Activated CD8-positive, alpha-beta T cell treated with anti-CD3 and anti-CD28 coated beads for 36 hours (primary cell): ENCODE measurements at regions not wholly inside any gene's neighbourhood (a gene's known extent, or its start where the extent isn't known, plus 50 kb on each side); places are given as distances from the start of the nearest gene placed in this dataset.

ENCODE experiments used
- ATAC-seq: fragments of 200-7000 bp; cut with Tn5 transposase; one replicate; pipeline ENCODE4 v1.10.0; 2021; ENCODE audit warnings: mild to moderate bottlenecking, moderate library complexity
- CTCF ChIA-PET: fragments of 350-600 bp; sonication (Branson Sonifier 250); formaldehyde crosslinking; loops from one replicate; lab custom pipeline; 2021; ENCODE audit warnings: antibody characterized with exemption; lab: Charles Lee
- POLR2A ChIA-PET: fragments of 350-600 bp; sonication (Branson Sonifier 250); formaldehyde crosslinking; loops from one replicate; lab custom pipeline; 2021; ENCODE audit warnings: antibody characterized with exemption; lab: Charles Lee
- DNase-seq: peaks from one replicate; pipeline ENCODE4 v3.0.0-alpha.2; 2020
- H3K27ac Mint-ChIP-seq: one replicate; pipeline ENCODE4 v1.8.0; 2021; ENCODE audit warnings: mild to moderate bottlenecking, mixed read lengths
- H3K27me3 Mint-ChIP-seq: one replicate; pipeline ENCODE4 v1.8.0; 2021; ENCODE audit warnings: mixed read lengths
- H3K36me3 Mint-ChIP-seq: one replicate; pipeline ENCODE4 v1.8.0; 2021; ENCODE audit warnings: low read depth, mixed read lengths
- H3K4me1 Mint-ChIP-seq: one replicate; pipeline ENCODE4 v1.8.0; 2021; ENCODE audit warnings: low read depth, mixed read lengths
- H3K4me3 Mint-ChIP-seq: one replicate; pipeline ENCODE4 v1.8.0; 2021; ENCODE audit warnings: mild to moderate bottlenecking, moderate library complexity, mixed read lengths
- H3K9me3 Mint-ChIP-seq: one replicate; pipeline ENCODE4 v1.8.0; 2021; ENCODE audit warnings: mixed read lengths
- CTCF ChIP-seq: fragments of 200-600 bp; IDR thresholded peaks from one replicate; pipeline ENCODE4 v1.8.0; 2022; ENCODE audit warnings: antibody characterized with exemption, mild to moderate bottlenecking
- intact Hi-C: fragments of 100-400 bp; cut with micrococcal nuclease; formaldehyde crosslinking; loops from one replicate; pipeline ENCODE4 v1.10.0; 2022

GRCh38 chr15:97009031-97009431 is 678.5 kb downstream of the NR2F2 start:
- Mint-ChIP-seq H3K27ac (no peak overlapping the region), H3K4me1 (no peaks in the 10 kb centered on the region), H3K9me3 (no peaks in the 10 kb centered on the region), H3K27me3 (no peaks in the 10 kb centered on the region), H3K4me3 (no peak overlapping the region), H3K36me3 (no peaks in the 10 kb centered on the region)
- intact Hi-C loops: no loop called here
- ChIA-PET CTCF (interaction anchor here (0.7 kb wide), 1 partner anchor 284 kb away, joined by 3 read pairs; no protein-coding TSS in a partner anchor), POLR2A (no interaction called here)
- no peak for DNase-seq
- no peak for TF ChIP-seq CTCF
- ATAC-seq: no peak

DNA sequence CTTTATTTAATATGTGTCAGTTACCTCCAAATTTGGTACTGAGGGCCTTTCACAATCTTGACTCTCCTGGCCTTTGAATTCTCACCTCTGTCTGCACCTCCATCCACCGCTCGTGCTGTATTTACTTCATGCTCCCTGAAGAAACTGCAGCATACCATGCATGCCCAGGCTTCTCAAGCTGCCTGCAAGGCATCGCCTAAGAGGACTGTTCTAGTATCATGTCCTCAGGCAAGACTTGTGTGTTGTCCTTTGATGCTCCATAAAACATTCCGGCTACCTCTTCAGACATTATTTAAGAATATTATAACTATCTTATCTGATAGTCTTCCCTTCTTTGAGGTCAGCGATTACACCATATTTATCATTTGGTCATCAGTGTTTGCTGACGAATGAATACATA is 682.5 kb downstream of the NR2F2 start:
- Mint-ChIP-seq H3K9me3 (peaks cover 7% of the 10 kb centered on the region), H3K27me3 (no peaks in the 10 kb centered on the region), H3K27ac (no peak overlapping the region), H3K4me1 (no peaks in the 10 kb centered on the region), H3K4me3 (no peak overlapping the region), H3K36me3 (no peaks in the 10 kb centered on the region)
- TF ChIP-seq CTCF: no peak
- intact Hi-C loops: no loop called here
- DNase-seq (no peak), ATAC-seq (no peak)
- POLR2A ChIA-PET: no interaction called here
- CTCF ChIA-PET: no interaction called here

DNA sequence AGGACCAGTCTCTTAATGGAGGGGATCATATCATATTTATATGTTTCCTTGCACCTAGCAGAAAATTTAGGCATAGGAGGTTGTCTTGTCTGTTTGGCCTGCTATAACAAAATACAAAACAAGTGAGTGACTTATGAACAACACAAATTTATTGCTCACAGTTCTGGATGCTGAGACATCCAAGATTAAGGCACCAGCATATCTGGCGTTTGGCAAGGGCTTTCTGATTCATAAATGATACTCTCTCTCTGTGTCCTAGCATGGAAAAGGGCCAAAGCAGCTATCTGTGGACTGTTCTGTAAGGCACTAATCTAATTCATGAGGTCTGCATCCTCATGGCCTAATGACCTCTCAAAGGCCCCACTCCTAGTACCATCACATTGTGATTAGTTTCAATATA is 683.0 kb downstream of the NR2F2 start:
- ChIA-PET CTCF (no interaction called here), POLR2A (no interaction called here)
- Mint-ChIP-seq H3K27me3 (no peaks in the 10 kb centered on the region), H3K4me3 (no peak overlapping the region), H3K36me3 (no peaks in the 10 kb centered on the region), H3K27ac (no peak overlapping the region), H3K4me1 (no peaks in the 10 kb centered on the region), H3K9me3 (peaks cover 7% of the 10 kb centered on the region)
- ATAC-seq (no peak), DNase-seq (no peak)
- intact Hi-C loops: no loop called here
- TF ChIP-seq CTCF: no peak

GRCh38 chr15:97014001-97014400 is 683.5 kb downstream of the NR2F2 start:
- POLR2A ChIA-PET: no interaction called here
- DNase-seq (no peak), ATAC-seq (no peak)
- peaks cover 7% of the 10 kb centered on the region for H3K9me3 Mint-ChIP-seq
- H3K4me1 Mint-ChIP-seq: no peaks in the 10 kb centered on the region
- no peaks in the 10 kb centered on the region for H3K27me3 Mint-ChIP-seq
- no peak overlapping the region for H3K4me3 Mint-ChIP-seq
- no peak for TF ChIP-seq CTCF
- intact Hi-C loops: no loop called here
- no peaks in the 10 kb centered on the region for H3K36me3 Mint-ChIP-seq
- CTCF ChIA-PET: no interaction called here
- no peak overlapping the region for H3K27ac Mint-ChIP-seq

DNA sequence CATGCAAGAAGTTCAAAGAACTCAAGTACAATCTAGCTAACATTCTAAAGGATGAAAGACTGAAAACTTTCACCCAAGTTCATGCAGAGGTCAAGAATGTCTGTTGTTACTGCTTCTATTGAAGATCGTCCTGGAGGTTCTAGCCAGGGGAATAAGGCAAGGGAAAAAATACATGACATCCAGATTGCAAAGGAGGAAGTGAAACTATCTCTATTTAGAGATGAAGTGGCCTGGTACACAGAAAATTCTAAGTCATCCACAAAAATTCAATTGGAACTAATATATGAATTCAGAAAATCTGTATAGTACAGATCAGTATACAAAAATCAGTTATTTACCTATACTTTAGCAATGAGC is 693.0 kb downstream of the NR2F2 start:
- intact Hi-C loops: no loop called here
- ChIA-PET CTCF (no interaction called here), POLR2A (no interaction called here)
- Mint-ChIP-seq H3K4me3 (no peak overlapping the region), H3K27me3 (no peaks in the 10 kb centered on the region), H3K4me1 (no peaks in the 10 kb centered on the region), H3K36me3 (no peaks in the 10 kb centered on the region), H3K9me3 (no peaks in the 10 kb centered on the region), H3K27ac (no peak overlapping the region)
- no peak for DNase-seq
- no peak for ATAC-seq
- no peak for TF ChIP-seq CTCF
